Fibroblast of lung (primary cell): ENCODE measurements at regions not wholly inside any gene's neighbourhood (a gene's known extent, or its start where the extent isn't known, plus 50 kb on each side); places are given as distances from the start of the nearest gene placed in this dataset.

Experiments used
- CTCF ChIP-seq, 2 donors: IDR thresholded peaks in 1 of 2; conservative IDR thresholded peaks in 1 of 2; 1 replicate in 1 of 2; 2 replicates in 1 of 2; pipeline ENCODE4 v1.5.1; 2011 to 2012; ENCODE audit warnings: low read length in 2 of 2, control low read depth in 1 of 2, inconsistent platforms in 1 of 2, low read depth in 1 of 2, mild to moderate bottlenecking in 1 of 2
- EZH2 ChIP-seq: IDR thresholded peaks from 2 replicates; pipeline ENCODE4 v1.5.1; 2012; ENCODE audit warnings: low read length, control low read depth, mild to moderate bottlenecking; ENCODE audit errors: missing control alignments

DNA sequence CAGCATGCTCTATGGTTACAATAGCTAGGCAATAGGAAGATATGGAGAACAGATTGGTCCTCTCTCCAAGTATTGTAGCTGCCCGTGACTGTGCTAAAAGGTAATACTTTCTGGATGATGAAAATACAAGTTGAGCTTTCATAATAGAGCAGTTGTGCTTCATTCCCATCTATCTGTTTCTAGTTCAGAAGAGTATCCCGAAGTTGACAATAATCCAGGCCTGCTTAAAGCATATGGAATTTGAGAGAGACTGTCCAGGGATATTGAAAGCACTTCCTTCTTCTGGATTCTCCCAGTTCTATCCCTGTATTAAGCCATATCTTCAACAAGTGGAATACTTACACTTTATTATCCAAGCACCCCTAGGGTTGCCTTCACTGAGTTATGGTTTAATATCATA, 350.4 kb downstream of the EFNA5 start:
- TF ChIP-seq EZH2, result no peak
- no peak for TF ChIP-seq CTCF (conservative IDR thresholded peaks at IDR 0.05 in 1 of 2, IDR thresholded peaks at IDR 0.05 in 1 of 2; ENCODE audit: low read depth in 1 of 2, low read length in 2 of 2)
